Anterior cingulate cortex (tissue), 58 donors: ENCODE measurements at regions not wholly inside any gene's neighbourhood (a gene's known extent, or its start where the extent isn't known, plus 50 kb on each side); places are given as distances from the start of the nearest gene placed in this dataset.
"Not testable (repeated sequence)": the region's sequence is repeated elsewhere in the genome, so short reads cannot be mapped to it uniquely, and the experiment has no call there.

Experiments
- DNase-seq, 58 donors: peaks; one replicate each; lab custom pipeline; 2025; lab: John Stamatoyannopoulos, UW

- DNase-seq: no peak
Measured at GRCh38 chr2:210954386-210954907, 398.0 kb downstream of the CPS1 start.

GRCh38 chr2:210955591-210955990, 399.2 kb downstream of the CPS1 start:
- no peak for DNase-seq

DNA sequence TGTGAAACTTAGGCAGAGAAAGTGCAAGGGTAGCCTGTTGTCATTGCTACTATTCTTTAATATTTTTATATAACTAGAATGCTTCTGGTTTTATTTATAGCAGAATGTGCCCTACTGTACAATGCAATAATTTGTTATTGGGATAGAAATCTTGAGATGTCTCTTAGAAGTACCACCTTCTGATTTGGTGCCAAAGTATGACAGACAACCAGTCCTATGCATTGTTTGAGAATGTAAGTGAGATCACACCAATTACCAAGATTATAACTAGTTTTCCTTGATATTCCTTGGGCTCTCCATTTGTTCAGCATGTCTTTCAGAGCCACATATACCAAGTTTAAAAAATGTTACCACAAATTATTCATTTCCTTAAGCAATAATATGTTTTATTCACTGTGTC, 399.7 kb downstream of the CPS1 start:
- no peak for DNase-seq

DNA sequence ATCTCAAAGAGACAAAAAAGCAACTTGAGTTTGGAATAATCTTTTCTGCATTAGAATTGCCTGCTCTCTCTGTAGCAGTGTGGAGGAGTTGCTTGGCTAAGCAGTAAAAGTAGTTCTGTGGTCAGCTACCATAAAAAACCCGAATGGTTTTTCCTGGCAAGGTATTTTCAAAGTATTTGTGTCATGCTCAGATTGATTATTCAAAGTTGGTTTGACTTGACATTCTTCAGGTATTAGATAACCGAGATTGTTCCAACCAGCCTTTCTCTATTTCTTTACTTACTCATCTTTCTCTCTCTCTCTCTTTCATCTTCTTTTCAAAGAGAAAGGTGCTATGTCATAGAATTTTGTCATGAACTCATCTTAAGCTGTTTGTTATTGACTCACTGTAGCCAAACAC, 404.9 kb downstream of the CPS1 start:
- DNase-seq: no peak

GRCh38 chr2:210963386-210963785, 407.0 kb downstream of the CPS1 start:
- no peak for DNase-seq

DNA sequence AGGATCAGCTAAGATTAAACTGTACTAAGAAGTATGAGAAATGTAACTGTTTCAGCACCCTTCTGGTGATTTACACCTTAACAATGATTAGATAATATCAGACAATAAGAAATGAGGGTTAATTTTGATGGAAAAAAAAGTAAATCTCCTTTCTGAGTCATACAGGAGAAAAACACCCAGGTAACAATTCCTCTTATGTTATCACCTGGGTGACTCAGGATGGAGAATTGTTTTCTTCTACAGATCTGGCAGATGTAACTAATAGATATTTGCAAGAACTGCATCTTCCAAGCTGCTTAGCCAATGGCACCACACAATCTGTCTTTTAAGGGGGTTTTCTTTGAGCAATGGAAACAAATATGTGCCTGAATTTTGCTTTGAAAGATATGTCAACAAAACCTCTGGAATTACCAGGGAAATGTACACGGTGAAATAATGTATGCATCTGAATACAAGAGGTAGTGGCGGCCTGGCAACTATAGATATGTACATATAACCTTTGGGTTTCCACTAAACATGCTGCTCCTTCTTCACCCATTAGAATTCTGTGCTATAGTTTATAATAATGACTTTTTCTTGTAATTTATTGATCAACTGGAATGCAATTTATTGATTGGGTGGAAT, 407.9 kb downstream of the CPS1 start:
- DNase-seq: no peak

- no peak for DNase-seq
Measured at GRCh38 chr2:210965472-210965871, 409.1 kb downstream of the CPS1 start.

DNA sequence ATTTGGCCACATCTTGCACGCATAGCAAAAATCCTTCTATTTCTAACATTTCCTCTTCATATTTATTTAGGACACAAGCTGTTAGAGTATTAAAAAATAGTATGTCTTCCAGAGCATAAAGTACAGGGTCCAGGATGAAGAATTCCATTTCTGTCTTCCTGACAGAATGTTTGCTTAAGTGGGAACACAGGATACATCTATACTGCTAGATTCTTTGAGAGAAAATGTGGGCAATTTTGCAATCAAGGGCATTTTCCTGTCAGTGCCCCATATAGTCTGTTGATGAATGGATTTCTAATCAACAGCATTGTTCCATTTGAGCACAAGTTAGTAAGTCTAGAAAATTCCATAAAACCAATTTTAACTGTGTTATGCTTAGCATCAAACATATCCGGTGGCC, 409.9 kb downstream of the CPS1 start:
- no peak for DNase-seq

GRCh38 chr2:210971431-210971830, 415.0 kb downstream of the CPS1 start:
- DNase-seq: no peak

GRCh38 chr2:210986806-210987205, 430.4 kb downstream of the CPS1 start:
- not testable (repeated sequence) for DNase-seq

DNA sequence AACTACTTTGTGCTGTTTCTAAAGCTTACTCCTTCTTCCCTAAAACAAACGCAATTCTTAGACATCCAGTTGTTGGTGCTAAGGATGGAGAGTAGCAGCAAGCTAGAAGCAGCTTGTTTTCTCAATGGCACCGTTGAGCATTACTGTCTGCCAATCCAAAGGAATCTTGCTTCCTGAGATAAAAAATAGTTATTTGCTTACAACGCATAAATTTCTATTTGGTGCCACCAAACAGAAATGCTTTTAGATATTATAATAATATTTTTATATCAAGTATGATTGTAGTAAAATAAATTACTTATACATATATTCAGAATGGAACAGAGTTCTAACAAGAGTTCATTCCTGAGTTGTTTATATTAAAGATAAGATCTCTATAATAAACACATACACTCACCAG, 434.7 kb downstream of the CPS1 start:
- no peak for DNase-seq

DNA sequence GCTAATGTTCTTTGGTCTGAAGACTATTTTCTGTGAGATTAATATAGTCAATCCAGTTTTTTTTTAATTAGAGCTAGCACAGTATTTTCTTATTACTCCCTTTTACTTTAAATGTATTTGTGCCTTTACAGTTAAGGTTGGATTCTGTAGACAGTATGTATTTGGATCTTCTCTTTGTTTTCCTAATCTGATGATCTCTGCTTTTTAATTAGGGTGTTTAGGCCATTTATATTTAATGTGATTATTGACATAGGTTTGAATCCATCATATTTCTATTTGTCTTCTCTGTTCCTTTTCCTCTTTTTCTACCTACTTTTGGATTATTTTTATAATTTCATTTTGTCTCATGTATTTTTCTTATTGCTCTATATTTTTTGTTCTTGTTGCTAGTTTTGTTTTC, 437.7 kb downstream of the CPS1 start:
- no peak for DNase-seq

DNA sequence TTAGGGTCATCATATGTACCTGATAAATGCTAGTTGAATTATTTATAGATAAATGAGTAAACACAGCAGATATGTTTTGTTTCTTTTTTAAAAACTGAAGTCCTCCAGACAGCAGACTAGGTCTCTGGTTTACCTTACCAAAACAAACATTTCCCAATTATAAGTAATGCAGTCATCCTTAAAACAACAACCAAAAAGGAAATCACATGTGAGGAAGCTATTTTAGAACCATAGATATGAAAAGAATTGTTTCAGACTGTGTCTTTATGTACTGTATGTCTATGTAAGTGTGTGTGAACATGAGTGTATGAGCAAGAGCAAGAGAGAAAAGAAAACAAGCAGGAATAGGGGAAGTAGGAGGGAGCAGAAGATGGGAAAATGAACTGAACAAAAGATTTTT, 441.0 kb downstream of the CPS1 start:
- DNase-seq: no peak

GRCh38 chr2:210998334-210998733, 441.9 kb downstream of the CPS1 start:
- DNase-seq: no peak

- DNase-seq: no peak
Measured at GRCh38 chr2:211014376-211014775, 458.0 kb downstream of the CPS1 start.

- no peak for DNase-seq
Measured at GRCh38 chr2:211014906-211015305, 458.5 kb downstream of the CPS1 start.

GRCh38 chr2:211025089-211025488, 468.7 kb downstream of the CPS1 start:
- not testable (repeated sequence) for DNase-seq

- DNase-seq: no peak
Measured at GRCh38 chr2:211026109-211026508, 469.7 kb downstream of the CPS1 start.

DNA sequence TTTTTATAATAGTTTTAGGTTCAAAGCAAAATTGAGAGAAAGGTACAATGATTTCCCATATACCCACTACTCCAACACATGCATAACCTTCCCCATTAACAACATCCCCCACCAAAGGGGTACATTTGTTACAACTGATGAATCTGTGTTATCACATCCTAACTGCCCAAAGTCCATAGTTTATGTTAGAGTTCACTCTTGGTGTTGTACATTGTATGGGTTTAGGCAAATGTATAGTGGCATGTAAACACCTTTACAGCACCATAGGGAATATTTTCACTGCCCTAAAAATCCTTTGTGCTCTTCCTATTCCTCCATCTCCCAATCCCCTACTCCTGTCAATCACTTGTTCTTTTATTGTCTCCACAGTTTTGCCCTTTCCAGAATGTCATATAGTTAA, 471.6 kb downstream of the CPS1 start:
- no peak for DNase-seq

GRCh38 chr2:211033765-211034164, 477.4 kb downstream of the CPS1 start:
- DNase-seq: no peak

DNA sequence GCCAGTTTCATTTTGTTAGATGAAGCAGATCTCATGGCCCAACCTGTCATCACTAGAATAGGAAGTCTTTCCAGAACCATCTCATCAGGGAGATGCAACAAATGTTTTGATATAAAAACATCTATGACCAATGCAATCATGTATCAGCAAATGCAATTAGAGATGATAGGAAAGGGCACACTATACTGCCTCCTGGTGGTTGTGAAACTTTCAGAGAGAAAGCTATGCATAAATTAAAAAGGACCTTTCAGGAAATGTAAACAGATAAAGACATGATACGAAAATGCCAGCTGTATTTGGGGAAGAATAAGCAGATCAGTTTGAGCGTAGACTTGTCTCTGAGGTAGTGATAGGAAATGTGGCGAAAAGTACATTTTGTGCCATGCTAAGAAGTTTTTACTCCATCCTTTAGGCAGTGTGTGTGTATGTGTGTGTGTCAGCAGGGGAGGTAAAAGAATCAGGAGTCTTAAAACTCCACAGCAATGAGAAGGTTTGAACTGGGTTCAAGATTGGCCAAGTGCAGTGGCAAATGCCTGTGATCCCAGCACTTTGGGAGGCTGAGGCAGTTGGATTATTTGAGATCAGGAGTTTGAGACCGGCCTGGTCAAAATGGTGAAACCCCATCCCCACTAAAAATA, 479.3 kb downstream of the CPS1 start:
- peak in 9 of 58 donors; percentile 0 to 27 (median 1) for DNase-seq

- no peak for DNase-seq
Measured at GRCh38 chr2:211045025-211045424, 488.6 kb downstream of the CPS1 start.
